Hepatocyte (in vitro differentiated cells): ENCODE measurements at regions not wholly inside any gene's neighbourhood (a gene's known extent, or its start where the extent isn't known, plus 50 kb on each side); places are given as distances from the start of the nearest gene placed in this dataset.

Experiments used
- CTCF ChIP-seq: fragments of 200-600 bp; sonication (generic); IDR thresholded peaks from 2 replicates; pipeline ENCODE4 v1.5.1; 2016; ENCODE audit warnings: antibody characterized with exemption, mild to moderate bottlenecking; ENCODE audit not compliant: poor library complexity
- EZH2 ChIP-seq: fragments of 200-600 bp; sonication (generic); IDR thresholded peaks from 2 replicates; pipeline ENCODE4 v1.6.1; 2016; ENCODE audit warnings: antibody characterized with exemption, mild to moderate bottlenecking, borderline replicate concordance
- EZH2phosphoT487 ChIP-seq: fragments of 200-600 bp; sonication (generic); IDR thresholded peaks from one replicate; pipeline ENCODE4 v1.6.1; 2018; ENCODE audit warnings: antibody characterized with exemption, mild to moderate bottlenecking, low read depth, moderate library complexity; ENCODE audit not compliant: unreplicated experiment, severe bottlenecking

- TF ChIP-seq EZH2phosphoT487 (no peak), CTCF (no peak), EZH2 (no peak)
These were observed 265.9 kb upstream of the MKLN1 start for GRCh38 chr7:131061818-131062217.
